Fibroblast of skin of back (primary cell): ENCODE measurements at regions not wholly inside any gene's neighbourhood (a gene's known extent, or its start where the extent isn't known, plus 50 kb on each side); places are given as distances from the start of the nearest gene placed in this dataset.
"Not testable (repeated sequence)": the region's sequence is repeated elsewhere in the genome, so short reads cannot be mapped to it uniquely, and the experiment has no call there.

Experiments
- DNase-seq: peaks from one replicate; pipeline ENCODE4 v3.0.0-alpha.2; 2013

- no peak for DNase-seq
Measured at GRCh38 chr2:31660812-31661335, 80.1 kb upstream of the SRD5A2 start.

GRCh38 chr2:31660165-31660564 lies 79.4 kb upstream of the SRD5A2 start:
- no peak for DNase-seq

DNA sequence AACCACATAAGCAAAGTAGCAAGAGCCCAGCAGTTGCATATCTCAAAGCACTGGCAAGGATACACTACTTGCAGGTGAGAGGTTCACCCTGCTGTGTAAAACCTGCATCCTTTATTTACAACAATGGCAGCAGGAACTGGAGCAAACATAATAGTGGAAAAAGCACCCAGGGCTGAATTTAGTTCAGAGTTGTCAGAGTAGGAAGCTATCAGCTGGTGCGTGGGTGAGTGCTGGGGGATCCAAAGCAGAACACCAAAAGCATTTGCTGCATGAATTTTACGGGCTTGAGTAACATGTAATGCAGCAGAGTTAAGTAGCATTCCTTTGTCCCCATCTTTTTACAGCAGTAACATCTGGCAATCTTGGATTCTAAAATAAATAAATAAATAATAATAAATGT lies 73.5 kb upstream of the SRD5A2 start:
- DNase-seq, result no peak

- no peak for DNase-seq
Measured at GRCh38 chr2:31651736-31652135, 71.0 kb upstream of the SRD5A2 start.

GRCh38 chr2:31651267-31651666 lies 70.5 kb upstream of the SRD5A2 start:
- DNase-seq, result no peak

DNA sequence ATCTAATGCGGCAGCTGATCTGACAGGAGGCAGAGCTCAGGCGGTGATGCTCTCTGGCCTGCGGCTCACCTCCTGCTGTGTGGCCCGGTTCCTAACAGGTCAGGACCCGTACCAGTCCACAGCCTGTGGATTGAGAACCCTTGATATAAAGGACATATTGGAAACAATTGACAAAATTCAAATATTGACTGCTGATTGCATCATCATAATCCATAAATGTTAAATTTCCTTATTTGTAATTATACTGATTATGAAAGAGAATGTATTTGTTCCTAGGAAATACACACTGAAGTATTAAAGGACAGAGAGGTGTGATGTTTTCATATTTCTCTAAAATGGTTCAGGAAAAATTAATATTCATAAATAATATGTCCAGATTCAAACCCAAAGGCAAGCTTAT lies 63.8 kb upstream of the SRD5A2 start:
- DNase-seq, result no peak

GRCh38 chr2:31642707-31643106 lies 62.0 kb upstream of the SRD5A2 start:
- DNase-seq, result no peak

- not testable (repeated sequence) for DNase-seq
Measured at GRCh38 chr2:31632201-31632600, 51.5 kb upstream of the SRD5A2 start.
